ENCODE measurements at regions not wholly inside any gene's neighbourhood (a gene's known extent, or its start where the extent isn't known, plus 50 kb on each side); places are given as distances from the start of the nearest gene placed in this dataset.

DNA sequence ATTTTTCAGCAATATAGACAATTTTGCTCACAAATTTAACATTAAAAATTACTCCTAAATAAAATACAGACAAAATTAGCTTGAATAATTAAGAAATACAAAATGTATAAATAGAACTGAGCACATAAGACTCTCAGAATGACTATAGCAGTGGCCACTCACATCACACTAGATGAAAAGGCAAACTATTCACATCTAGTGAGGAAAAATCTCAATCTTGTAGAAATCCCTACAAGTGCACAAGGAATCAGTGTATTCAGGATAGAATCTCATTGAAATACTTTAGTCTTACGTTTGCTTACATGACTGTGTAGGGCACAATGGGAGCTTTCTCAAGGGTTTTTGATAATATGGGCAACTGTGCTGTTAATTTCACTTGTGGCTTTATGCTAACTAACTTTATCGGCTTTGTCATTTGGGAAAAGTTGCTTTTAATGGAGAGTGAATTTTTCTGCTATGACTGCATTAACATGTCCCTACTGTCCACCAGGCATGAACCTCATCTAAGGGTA, 678.9 kb upstream of the LRRTM4 start:
- no peak for DNase-seq
- no peak overlapping the region for H2BK120ac ChIP-seq (ENCODE audit: low read depth, low read length, poor library complexity, severe bottlenecking)
- no peak overlapping the region for H3K4me3 Mint-ChIP-seq
- no peaks in the 10 kb centered on the region for H3K79me2 ChIP-seq (ENCODE audit: insufficient read depth, low read length)
- H3K4me1 Mint-ChIP-seq: peaks cover 0 to 2% of the 10 kb centered on the region in 2 experiments; a peak in 1 of 4 replicates
- no peak overlapping the region for H3K18ac ChIP-seq (ENCODE audit: insufficient read length, low read depth, low read length)
- H3K23me2 ChIP-seq (ENCODE audit: insufficient read length, low read depth, low read length, poor library complexity, severe bottlenecking): no peaks in the 10 kb centered on the region
- no peak overlapping the region for H3K27ac ChIP-seq (ENCODE audit: insufficient read length, low read depth, low read length)
- H3K9me3 Mint-ChIP-seq: no peaks in the 10 kb centered on the region
- no peaks in the 10 kb centered on the region for H3K9me3 ChIP-seq (ENCODE audit: control insufficient read depth, low read depth, low read length)
- no peak overlapping the region for H3K56ac ChIP-seq (ENCODE audit: insufficient read length, low read depth, low read length)
- no peak overlapping the region for H2BK15ac ChIP-seq (ENCODE audit: low read depth, low read length)
- H4K8ac ChIP-seq (replicated peaks; ENCODE audit: insufficient read length, low read depth, low read length): no peak overlapping the region
- no peaks in the 10 kb centered on the region for H3K4me1 ChIP-seq (ENCODE audit: insufficient read depth, low read length)
- H4K5ac ChIP-seq (ENCODE audit: insufficient read length, low read depth, low read length): no peak overlapping the region
- H2BK20ac ChIP-seq (ENCODE audit: low read depth, low read length, poor library complexity, severe bottlenecking): no peak overlapping the region
- H4K91ac ChIP-seq (ENCODE audit: insufficient read length, low read depth, low read length): no peak overlapping the region
- H3K23ac ChIP-seq (ENCODE audit: insufficient read length, low read depth, low read length): no peak overlapping the region
- no peaks in the 10 kb centered on the region for H3K27me3 ChIP-seq (ENCODE audit: insufficient read depth, low read length)
- no peak overlapping the region for H3K27ac Mint-ChIP-seq
- H3K79me1 ChIP-seq (ENCODE audit: insufficient read depth, low read depth, low read length, poor library complexity, severe bottlenecking): no peaks in the 10 kb centered on the region
- TF ChIP-seq, protein P1, sequence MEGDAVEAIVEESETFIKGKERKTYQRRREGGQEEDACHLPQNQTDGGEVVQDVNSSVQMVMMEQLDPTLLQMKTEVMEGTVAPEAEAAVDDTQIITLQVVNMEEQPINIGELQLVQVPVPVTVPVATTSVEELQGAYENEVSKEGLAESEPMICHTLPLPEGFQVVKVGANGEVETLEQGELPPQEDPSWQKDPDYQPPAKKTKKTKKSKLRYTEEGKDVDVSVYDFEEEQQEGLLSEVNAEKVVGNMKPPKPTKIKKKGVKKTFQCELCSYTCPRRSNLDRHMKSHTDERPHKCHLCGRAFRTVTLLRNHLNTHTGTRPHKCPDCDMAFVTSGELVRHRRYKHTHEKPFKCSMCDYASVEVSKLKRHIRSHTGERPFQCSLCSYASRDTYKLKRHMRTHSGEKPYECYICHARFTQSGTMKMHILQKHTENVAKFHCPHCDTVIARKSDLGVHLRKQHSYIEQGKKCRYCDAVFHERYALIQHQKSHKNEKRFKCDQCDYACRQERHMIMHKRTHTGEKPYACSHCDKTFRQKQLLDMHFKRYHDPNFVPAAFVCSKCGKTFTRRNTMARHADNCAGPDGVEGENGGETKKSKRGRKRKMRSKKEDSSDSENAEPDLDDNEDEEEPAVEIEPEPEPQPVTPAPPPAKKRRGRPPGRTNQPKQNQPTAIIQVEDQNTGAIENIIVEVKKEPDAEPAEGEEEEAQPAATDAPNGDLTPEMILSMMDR (conservative IDR thresholded peaks at IDR 0.05): no peak
- no peaks in the 10 kb centered on the region for H3K27me3 Mint-ChIP-seq (ENCODE audit: low read depth)
- no peaks in the 10 kb centered on the region for H4K20me1 ChIP-seq (ENCODE audit: control insufficient read depth, insufficient read depth, insufficient read length)
- no peak overlapping the region for H2BK5ac ChIP-seq (ENCODE audit: insufficient read length, low read length)
- H3K4ac ChIP-seq (ENCODE audit: low read depth, low read length): no peak overlapping the region
- H3K9ac ChIP-seq (ENCODE audit: extremely low read depth, insufficient read length, low read length): no peak overlapping the region
- no peak overlapping the region for H2BK12ac ChIP-seq (ENCODE audit: insufficient read length, low read depth, low read length)
- no peak overlapping the region for H2AFZ ChIP-seq (ENCODE audit: low read length)
- no peak overlapping the region for H3K4me2 ChIP-seq (ENCODE audit: insufficient read depth, insufficient read length, low read length)
- H3T11ph ChIP-seq (ENCODE audit: low read length): no peak overlapping the region
- no peak overlapping the region for H2AK5ac ChIP-seq (ENCODE audit: insufficient read length, low read length)
- H3K14ac ChIP-seq (ENCODE audit: insufficient read depth, low read length): no peak overlapping the region
- H3K36me3 Mint-ChIP-seq (ENCODE audit: insufficient read depth in 1 of 3, low read depth in 3 of 3): no peaks in the 10 kb centered on the region; a peak in 1 of 7 replicates
- WGBS (ENCODE audit: extremely low coverage, insufficient read length, low lambda C conversion rate): no CpG with 5 or more reads among the region's 2 CpGs

All from H9 (cell line).